ENCODE measurements at regions not wholly inside any gene's neighbourhood (a gene's known extent, or its start where the extent isn't known, plus 50 kb on each side); places are given as distances from the start of the nearest gene placed in this dataset.
"Not testable (repeated sequence)": the region's sequence is repeated elsewhere in the genome, so short reads cannot be mapped to it uniquely, and the experiment has no call there.

- DNase-seq: no peak
These were observed 288.5 kb upstream of the POT1 start for GRCh38 chr7:125218076-125218475.

GRCh38 chr7:125201002-125201401, 271.4 kb upstream of the POT1 start:
- no peak for DNase-seq

GRCh38 chr7:125197731-125198393, 268.2 kb upstream of the POT1 start:
- no peak for DNase-seq

- no peak for DNase-seq
These were observed 265.5 kb upstream of the POT1 start for GRCh38 chr7:125195156-125195555.

- no peak for DNase-seq
These were observed 263.6 kb upstream of the POT1 start for GRCh38 chr7:125193263-125193662.

GRCh38 chr7:125184801-125185200, 255.2 kb upstream of the POT1 start:
- DNase-seq: no peak

GRCh38 chr7:125181569-125182267, 252.1 kb upstream of the POT1 start:
- not testable (repeated sequence) for DNase-seq

- no peak for DNase-seq
These were observed 243.9 kb upstream of the POT1 start for GRCh38 chr7:125173571-125173970.

- DNase-seq: no peak
These were observed 239.5 kb upstream of the POT1 start for GRCh38 chr7:125169088-125169487.

GRCh38 chr7:125154930-125155329, 225.3 kb upstream of the POT1 start:
- no peak for DNase-seq

- DNase-seq: no peak
These were observed 219.5 kb upstream of the POT1 start for GRCh38 chr7:125149151-125149550.

- no peak for DNase-seq
These were observed 217.4 kb upstream of the POT1 start for GRCh38 chr7:125147047-125147446.

GRCh38 chr7:125136755-125137532, 207.3 kb upstream of the POT1 start:
- DNase-seq: no peak

GRCh38 chr7:125136341-125136740, 206.7 kb upstream of the POT1 start:
- no peak for DNase-seq

GRCh38 chr7:125130173-125130572, 200.5 kb upstream of the POT1 start:
- no peak for DNase-seq

- DNase-seq: no peak
These were observed 197.7 kb upstream of the POT1 start for GRCh38 chr7:125127304-125127703.

GRCh38 chr7:125126376-125126775, 196.8 kb upstream of the POT1 start:
- DNase-seq: no peak

GRCh38 chr7:125125315-125125714, 195.7 kb upstream of the POT1 start:
- DNase-seq: no peak

- no peak for DNase-seq
These were observed 192.5 kb upstream of the POT1 start for GRCh38 chr7:125122173-125122572.

GRCh38 chr7:125119559-125120115, 190.0 kb upstream of the POT1 start:
- no peak for DNase-seq

GRCh38 chr7:125118444-125118843, 188.8 kb upstream of the POT1 start:
- no peak for DNase-seq

- DNase-seq: no peak
These were observed 183.2 kb upstream of the POT1 start for GRCh38 chr7:125112850-125113249.

GRCh38 chr7:125099519-125099918, 169.9 kb upstream of the POT1 start:
- DNase-seq: no peak

Measured in DMS 273 treated with DMSO at 0.1 percent for 48 hours (cell line).